Stomach smooth muscle (tissue), 2 donors: ENCODE measurements at regions not wholly inside any gene's neighbourhood (a gene's known extent, or its start where the extent isn't known, plus 50 kb on each side); places are given as distances from the start of the nearest gene placed in this dataset.

Experiments
- H3K27ac ChIP-seq: one replicate; pipeline ENCODE4 v1.7.0; 2013; ENCODE audit warnings: mild to moderate bottlenecking, low read length, inconsistent platforms
- H3K27me3 ChIP-seq, 2 donors: one replicate each; pipeline ENCODE4 v1.7.0; 2013; ENCODE audit warnings: low read length in 2 of 2; ENCODE audit not compliant: insufficient read depth in 2 of 2, control insufficient read depth in 1 of 2
- H3K36me3 ChIP-seq, 2 donors: one replicate each; pipeline ENCODE4 v1.7.0; 2013; ENCODE audit warnings: low read length in 2 of 2; ENCODE audit not compliant: control insufficient read depth in 2 of 2, insufficient read depth in 2 of 2
- H3K4me1 ChIP-seq: one replicate; pipeline ENCODE4 v1.7.0; 2013; ENCODE audit warnings: low read length; ENCODE audit not compliant: control insufficient read depth, insufficient read depth
- H3K4me3 ChIP-seq, 2 donors: one replicate each; pipeline ENCODE4 v1.7.0; 2013; ENCODE audit warnings: low read length in 2 of 2
- H3K9ac ChIP-seq, 2 donors: one replicate each; pipeline ENCODE4 v1.7.0; 2013; ENCODE audit warnings: low read length in 2 of 2, mild to moderate bottlenecking in 1 of 2
- H3K9me3 ChIP-seq, 2 donors: one replicate each; pipeline ENCODE4 v1.7.0; 2013; ENCODE audit warnings: low read length in 2 of 2; ENCODE audit not compliant: control insufficient read depth in 2 of 2
- donor health status: healthy.
- donor health status: Pancreatic carcinoma.

GRCh38 chr11:92527467-92527866, 302.8 kb downstream of the FAT3 start:
- Histone ChIP-seq H3K36me3 (no peaks in the 10 kb centered on the region), H3K9ac (no peak overlapping the region), H3K9me3 (no peaks in the 10 kb centered on the region), H3K4me3 (no peak overlapping the region), H3K4me1 (no peaks in the 10 kb centered on the region), H3K27me3 (no peaks in the 10 kb centered on the region), H3K27ac (no peak overlapping the region)

DNA sequence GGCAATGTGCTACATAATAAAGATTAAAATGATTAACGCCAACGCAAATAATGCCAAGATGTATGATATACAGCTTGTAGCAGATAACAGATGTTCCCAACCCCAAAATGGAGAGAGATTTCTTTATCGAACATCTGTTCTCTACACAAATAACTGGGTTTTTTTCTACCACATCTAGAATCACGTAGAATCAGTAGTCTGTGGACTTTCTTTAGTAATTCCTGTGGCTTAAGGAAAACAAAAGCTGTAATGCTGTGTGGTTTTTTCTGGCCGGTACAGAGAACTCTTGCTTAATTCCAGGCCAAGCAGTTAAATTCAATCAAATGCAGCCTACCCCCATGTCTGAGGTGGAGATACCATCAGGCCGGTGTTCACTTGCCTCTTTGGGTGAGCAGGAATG, 303.4 kb downstream of the FAT3 start:
- Histone ChIP-seq H3K27ac (no peak overlapping the region), H3K36me3 (no peaks in the 10 kb centered on the region), H3K27me3 (no peaks in the 10 kb centered on the region), H3K9ac (no peak overlapping the region), H3K9me3 (no peaks in the 10 kb centered on the region), H3K4me3 (no peak overlapping the region), H3K4me1 (no peaks in the 10 kb centered on the region)

DNA sequence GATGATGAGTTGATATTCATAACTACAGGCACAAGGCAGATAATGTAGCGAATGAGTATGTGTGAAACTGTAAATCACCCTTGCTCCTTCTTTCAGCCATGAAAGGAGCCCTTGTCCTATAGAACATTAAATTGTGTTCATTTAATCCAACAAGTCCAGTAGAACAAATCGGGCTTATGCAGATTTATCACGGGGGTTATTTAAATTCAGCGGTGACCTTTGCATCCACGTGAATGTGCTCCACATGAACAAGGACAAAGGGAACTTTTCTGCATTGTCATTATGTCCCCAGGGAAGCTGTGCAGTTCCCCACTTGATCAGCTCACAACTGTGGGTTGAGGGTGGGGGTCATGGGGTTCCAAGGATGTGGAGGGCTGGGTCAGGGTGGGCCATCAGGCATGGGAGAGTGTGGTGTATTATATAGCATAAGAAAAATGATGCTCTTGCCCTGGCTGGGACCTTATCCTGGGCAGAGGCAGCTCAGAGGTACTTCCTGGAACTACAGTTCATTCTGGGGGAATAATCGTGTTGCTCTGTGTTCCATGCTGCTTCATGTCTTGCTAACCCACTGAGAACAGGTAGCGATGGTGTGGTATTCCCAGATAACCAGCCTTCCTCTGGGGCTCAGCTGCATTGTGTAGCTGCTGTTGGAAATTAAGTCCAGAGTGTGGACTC, 306.6 kb downstream of the FAT3 start:
- Histone ChIP-seq H3K9me3 (no peaks in the 10 kb centered on the region), H3K36me3 (no peaks in the 10 kb centered on the region), H3K27ac (no peak overlapping the region), H3K4me1 (no peaks in the 10 kb centered on the region), H3K9ac (no peak overlapping the region), H3K4me3 (no peak overlapping the region), H3K27me3 (no peaks in the 10 kb centered on the region)

DNA sequence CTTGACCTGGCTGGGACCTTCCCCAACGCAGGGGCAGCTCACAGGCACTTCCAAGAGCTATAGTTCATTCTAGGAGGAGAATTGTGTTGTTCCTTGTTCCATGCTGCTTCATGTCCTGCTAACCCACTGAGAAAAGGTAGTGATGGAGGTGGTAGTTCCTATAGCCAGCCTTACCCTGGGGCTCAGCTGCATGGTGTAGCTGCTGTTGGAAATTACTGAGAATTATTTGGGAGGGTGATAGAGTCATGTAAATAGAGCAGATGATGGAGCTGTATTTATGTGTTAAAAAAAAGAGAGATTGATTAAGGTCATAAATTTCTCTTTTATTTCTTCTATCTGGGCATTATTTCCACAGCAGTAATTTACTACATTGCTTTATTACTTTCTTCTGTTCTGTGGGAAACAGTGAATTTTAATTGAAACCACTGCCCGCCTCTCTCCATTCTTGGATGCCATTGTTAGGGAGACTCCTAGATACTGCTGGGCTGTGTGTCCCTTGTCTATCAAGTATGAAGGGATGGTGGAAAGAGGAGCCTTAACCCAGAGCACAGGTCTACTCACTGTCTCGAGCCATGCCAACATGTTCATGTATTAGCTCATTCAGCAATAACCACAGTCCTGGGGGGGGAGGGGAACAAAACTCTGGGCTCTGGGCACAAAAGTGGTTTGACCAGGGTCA, 309.2 kb downstream of the FAT3 start:
- Histone ChIP-seq H3K36me3 (no peaks in the 10 kb centered on the region), H3K9me3 (no peaks in the 10 kb centered on the region), H3K4me3 (no peak overlapping the region), H3K27me3 (no peaks in the 10 kb centered on the region), H3K4me1 (no peaks in the 10 kb centered on the region), H3K27ac (no peak overlapping the region), H3K9ac (no peak overlapping the region)

- Histone ChIP-seq H3K27ac (no peak overlapping the region), H3K9me3 (no peaks in the 10 kb centered on the region), H3K9ac (no peak overlapping the region), H3K4me1 (no peaks in the 10 kb centered on the region), H3K27me3 (no peaks in the 10 kb centered on the region), H3K36me3 (no peaks in the 10 kb centered on the region), H3K4me3 (no peak overlapping the region)
Measured at GRCh38 chr11:92536883-92537282, 312.3 kb downstream of the FAT3 start.

- Histone ChIP-seq H3K4me3 (no peak overlapping the region), H3K4me1 (no peaks in the 10 kb centered on the region), H3K27ac (no peak overlapping the region), H3K27me3 (no peaks in the 10 kb centered on the region), H3K9ac (no peak overlapping the region), H3K36me3 (no peaks in the 10 kb centered on the region), H3K9me3 (no peaks in the 10 kb centered on the region)
Measured at GRCh38 chr11:92540096-92540495, 315.5 kb downstream of the FAT3 start.

- Histone ChIP-seq H3K27me3 (no peaks in the 10 kb centered on the region), H3K27ac (no peak overlapping the region), H3K9me3 (no peaks in the 10 kb centered on the region), H3K9ac (no peak overlapping the region), H3K4me3 (no peak overlapping the region), H3K4me1 (no peaks in the 10 kb centered on the region), H3K36me3 (no peaks in the 10 kb centered on the region)
Measured at GRCh38 chr11:92545906-92546471, 321.4 kb downstream of the FAT3 start.

GRCh38 chr11:92546603-92547002, 322.0 kb downstream of the FAT3 start:
- Histone ChIP-seq H3K27me3 (no peaks in the 10 kb centered on the region), H3K4me3 (no peak overlapping the region), H3K9me3 (no peaks in the 10 kb centered on the region), H3K9ac (no peak overlapping the region), H3K27ac (no peak overlapping the region), H3K4me1 (no peaks in the 10 kb centered on the region), H3K36me3 (no peaks in the 10 kb centered on the region)

GRCh38 chr11:92550411-92550810, 325.8 kb downstream of the FAT3 start:
- no peaks in the 10 kb centered on the region for H3K36me3 ChIP-seq
- no peaks in the 10 kb centered on the region for H3K27me3 ChIP-seq
- no peak overlapping the region for H3K9ac ChIP-seq
- no peak overlapping the region for H3K4me3 ChIP-seq
- H3K27ac ChIP-seq = no peak overlapping the region
- H3K9me3 ChIP-seq = no peaks in the 10 kb centered on the region
- no peaks in the 10 kb centered on the region for H3K4me1 ChIP-seq

GRCh38 chr11:92550871-92551270, 326.3 kb downstream of the FAT3 start:
- H3K27me3 ChIP-seq = no peaks in the 10 kb centered on the region
- H3K9ac ChIP-seq = no peak overlapping the region
- no peak overlapping the region for H3K27ac ChIP-seq
- H3K9me3 ChIP-seq = no peaks in the 10 kb centered on the region
- no peaks in the 10 kb centered on the region for H3K4me1 ChIP-seq
- no peaks in the 10 kb centered on the region for H3K36me3 ChIP-seq
- H3K4me3 ChIP-seq = no peak overlapping the region

DNA sequence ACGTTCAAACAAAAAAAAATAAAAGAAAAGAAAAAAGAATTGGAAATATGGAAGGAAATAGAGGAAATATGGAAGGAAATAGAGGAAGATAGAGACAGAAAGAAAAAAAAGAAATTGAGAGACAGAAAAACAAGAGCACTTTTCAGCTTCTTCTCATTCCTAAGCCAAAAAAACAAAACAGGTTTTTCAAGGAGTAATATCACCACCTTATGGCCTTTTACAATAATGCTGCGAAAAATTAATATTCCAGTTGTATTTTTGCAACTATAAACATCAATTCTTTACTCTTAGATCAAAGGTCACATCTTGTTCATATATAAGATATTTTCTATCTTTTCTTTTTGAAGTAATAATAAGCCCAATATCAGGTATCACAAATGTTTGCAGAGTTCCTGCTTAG, 328.3 kb downstream of the FAT3 start:
- Histone ChIP-seq H3K27ac (no peak overlapping the region), H3K9ac (no peak overlapping the region), H3K4me1 (no peaks in the 10 kb centered on the region), H3K4me3 (no peak overlapping the region), H3K27me3 (no peaks in the 10 kb centered on the region), H3K36me3 (no peaks in the 10 kb centered on the region), H3K9me3 (no peaks in the 10 kb centered on the region)
